Amniotic stem cell (primary cell): ENCODE measurements at regions not wholly inside any gene's neighbourhood (a gene's known extent, or its start where the extent isn't known, plus 50 kb on each side); places are given as distances from the start of the nearest gene placed in this dataset.

Experiments
- DNase-seq: peaks from one replicate; lab custom pipeline; 2025; lab: John Stamatoyannopoulos, UW

DNA sequence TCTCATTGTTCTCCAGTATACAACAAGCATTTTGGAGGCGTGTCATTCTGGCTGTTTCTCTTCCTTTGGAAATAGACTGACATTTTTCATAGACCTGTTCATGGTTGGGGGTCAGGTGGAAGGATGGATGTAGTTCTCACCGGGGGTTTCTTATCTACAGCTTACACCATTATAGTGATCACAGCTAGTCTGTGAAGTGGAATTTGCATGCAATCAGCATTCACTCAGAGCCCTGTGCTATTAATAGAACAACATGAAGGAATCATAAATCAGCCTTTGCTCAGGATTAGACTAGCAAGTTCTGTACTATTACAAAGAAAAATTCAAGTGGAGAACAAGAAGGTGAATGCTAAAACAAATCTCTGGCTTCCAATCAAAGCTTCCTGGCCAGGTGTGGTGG is 132.6 kb upstream of the PUDP start:
- no peak for DNase-seq

DNA sequence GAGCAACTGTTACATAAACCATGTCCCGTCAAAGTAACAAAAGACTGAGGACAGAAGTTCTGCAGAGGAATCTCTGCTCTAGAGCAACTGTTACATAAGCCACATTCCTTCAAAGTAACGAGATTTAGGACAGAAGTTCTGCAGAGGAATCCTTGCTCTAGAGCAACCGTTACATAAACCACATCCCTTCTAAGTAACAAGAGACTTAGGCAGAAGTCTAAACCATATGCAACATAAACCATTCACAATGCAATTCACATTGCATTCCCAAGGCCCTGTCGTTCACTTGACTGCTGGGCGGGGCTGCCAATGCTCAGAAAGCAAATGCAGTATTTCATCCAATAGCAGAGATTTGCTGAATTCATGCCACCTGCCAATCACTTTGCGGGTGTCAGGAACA is 124.4 kb upstream of the PUDP start:
- DNase-seq, result no peak

DNA sequence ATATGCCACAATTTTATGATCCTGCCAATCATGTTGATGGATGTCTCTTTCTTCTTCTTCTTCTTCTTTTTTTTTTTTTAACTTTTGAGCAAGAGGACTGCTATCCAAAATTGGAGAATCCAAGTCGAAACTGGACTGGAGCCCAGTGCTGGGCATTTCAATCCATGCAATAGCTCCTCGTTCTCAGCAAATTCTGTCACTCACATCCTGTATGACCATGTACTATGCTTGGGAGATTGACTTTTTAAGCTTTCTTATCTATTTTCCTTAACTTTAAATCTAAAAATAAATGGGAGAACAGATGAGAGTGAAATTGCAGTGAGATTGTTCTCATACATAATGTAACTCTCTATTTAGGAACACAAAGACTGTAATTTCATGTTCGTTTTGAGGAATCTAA is 123.0 kb upstream of the PUDP start:
- DNase-seq, result no peak

DNA sequence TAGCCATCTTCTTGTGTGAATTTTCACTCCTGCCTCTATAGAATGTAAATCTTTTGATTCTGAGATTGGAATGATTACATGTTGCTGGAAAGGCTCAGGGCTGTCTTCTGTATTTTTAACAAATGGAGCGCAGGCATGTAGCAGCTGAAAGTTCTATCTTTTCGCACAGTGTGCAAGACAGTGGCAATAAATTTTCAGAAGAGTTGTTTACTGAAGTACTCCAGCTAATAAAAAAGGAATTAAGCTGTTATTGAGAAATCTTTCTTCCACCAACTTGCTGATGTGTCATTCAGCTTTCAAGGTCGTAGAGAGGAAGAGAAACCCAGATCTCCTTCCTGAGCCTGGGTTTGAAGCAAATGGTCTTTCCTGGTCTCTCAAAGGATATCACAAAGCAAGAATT is 122.0 kb upstream of the PUDP start:
- no peak for DNase-seq

DNA sequence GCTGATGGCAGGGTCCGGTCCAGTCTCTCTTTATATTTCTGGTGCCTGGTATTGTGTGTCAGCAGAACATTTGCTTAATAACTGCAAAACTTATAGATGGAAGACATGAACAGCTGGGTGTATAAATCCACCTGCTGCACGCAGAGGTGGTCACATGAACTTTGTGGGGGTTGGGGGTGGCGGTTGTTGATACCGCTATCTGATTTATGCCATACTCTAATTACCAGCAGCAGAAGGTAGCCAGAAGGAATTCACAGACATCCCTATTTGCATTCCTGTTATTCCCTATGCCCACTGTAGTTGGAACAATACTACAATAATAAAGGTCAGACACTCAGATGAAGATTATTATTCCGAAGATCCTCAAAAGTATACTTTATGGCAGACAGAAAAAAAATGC is 121.6 kb upstream of the PUDP start:
- DNase-seq, result no peak

DNA sequence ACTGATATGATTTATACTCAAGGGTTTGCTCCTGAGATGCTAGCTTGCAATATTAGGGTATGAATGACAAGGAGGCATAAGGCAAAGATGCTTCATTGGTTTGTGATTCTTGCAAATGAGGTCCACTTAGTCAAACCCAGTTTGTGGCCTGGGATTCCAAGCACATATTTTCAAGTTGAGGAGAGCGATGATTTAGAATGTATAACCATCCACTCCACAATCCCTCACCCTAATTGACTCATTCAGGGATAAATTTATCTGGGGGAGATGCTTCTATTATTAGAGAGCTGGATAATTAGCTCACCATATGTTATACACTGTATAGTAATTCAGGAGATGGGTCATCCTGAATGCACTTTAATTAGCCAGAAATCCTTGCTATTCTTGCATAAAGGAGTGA is 118.3 kb upstream of the PUDP start:
- DNase-seq, result no peak

DNA sequence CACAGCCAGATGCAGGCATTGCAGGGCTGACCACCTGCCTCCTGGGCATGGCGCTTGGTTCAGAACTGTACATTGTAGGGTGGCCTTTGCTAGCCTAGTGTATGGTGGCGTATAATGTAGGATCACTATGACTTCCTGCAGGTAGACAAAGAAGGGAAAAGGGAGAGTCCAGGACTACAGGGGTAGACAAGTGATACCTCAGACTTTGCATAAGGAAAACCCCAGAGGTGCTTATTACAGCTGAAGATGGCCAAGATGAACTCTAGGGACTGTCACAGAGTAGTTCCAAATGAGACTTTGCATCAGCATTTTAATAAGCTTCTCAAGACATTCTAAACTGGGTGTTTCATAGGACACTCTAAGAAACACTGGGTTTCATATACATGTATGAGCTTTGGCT is 116.4 kb upstream of the PUDP start:
- no peak for DNase-seq

DNA sequence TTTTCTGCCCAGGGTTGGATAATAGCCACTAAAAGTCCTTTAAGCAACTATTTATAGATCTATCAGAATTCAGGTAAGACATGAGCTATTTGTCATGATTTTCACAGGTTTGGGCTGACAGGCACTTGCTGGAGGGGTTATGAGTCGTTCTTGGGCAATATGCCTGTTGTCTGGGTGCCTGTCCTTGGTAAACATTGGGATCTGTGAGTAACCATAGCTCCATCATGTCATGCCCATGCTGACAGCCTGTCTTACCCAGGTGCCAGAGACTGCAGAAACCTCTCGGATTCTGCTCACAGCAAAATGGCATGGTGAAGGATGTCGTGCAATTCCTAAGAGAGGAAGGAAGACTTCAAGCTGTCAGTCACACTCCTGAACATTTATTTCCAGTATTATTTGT is 116.0 kb upstream of the PUDP start:
- no peak for DNase-seq

DNA sequence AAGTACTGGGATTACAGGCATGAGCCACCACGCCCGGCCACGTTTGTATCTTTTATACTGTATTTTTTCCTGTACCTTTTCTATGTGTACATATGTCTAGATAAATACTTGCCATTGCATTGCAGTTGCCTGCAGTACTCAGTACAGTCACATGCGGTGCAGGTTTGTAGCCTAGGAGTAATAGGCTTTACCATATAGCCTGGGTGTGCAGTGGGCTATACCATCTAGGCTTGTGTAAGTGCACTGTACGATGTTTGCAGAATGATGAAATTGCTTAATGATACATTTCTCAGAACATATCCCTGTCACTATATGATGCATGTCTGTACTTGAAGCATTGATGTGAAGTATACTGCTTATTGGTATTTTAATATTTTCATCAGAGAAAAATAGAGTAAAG is 115.4 kb upstream of the PUDP start:
- DNase-seq, result no peak

DNA sequence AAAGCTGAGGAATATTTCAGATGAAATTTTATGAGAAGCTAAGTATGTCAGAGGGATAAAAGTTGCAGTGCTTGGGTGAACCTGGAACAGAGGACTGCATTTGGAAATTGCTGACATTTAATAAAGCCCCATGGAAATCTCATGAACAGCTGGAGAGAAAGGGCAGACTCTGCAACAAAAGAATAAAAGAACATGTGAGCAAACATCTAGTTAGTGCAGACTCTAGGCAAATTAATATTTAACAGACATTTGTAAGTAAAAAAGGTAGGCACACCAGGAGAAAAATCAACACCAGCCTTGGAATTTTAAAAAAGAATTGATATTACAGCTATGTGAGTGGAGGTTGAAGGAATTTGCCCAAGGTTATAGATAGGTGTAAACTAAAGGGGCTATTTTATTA is 114.6 kb upstream of the PUDP start:
- DNase-seq, result no peak

GRCh38 chrX:7261672-7262332 is 113.8 kb upstream of the PUDP start:
- DNase-seq, result no peak

- no peak for DNase-seq
Observed at GRCh38 chrX:7254144-7254543, 106.2 kb upstream of the PUDP start.

GRCh38 chrX:7253565-7253964 is 105.6 kb upstream of the PUDP start:
- DNase-seq, result no peak

DNA sequence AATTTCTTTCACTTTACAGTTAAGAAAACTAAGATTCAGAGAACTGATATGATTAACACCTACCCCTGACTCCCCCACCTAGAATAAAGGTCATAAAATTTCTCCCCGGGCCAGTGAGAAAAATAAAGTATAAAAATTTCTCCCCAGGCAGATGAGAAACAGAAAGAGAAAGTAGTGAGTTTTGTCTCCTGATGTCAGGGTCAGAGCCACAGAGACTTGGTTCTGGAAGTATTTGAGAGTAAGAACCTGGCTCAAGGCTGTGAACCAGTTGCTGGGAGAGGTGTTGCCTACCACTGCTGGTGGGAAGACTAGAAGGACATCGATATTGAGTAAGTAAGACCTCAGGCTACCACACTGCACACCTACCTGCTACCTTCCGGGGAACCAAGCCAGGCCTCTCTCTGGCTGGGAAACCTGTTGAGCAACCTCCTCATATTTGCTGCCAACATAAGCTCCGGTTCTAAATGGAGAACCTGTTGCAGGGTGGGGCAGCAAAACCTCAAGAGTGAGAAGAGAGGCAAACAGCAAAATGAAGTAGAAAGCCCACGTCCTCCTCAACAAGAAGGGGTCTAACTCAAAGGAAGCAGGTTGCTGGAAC is 104.2 kb upstream of the PUDP start:
- no peak for DNase-seq

DNA sequence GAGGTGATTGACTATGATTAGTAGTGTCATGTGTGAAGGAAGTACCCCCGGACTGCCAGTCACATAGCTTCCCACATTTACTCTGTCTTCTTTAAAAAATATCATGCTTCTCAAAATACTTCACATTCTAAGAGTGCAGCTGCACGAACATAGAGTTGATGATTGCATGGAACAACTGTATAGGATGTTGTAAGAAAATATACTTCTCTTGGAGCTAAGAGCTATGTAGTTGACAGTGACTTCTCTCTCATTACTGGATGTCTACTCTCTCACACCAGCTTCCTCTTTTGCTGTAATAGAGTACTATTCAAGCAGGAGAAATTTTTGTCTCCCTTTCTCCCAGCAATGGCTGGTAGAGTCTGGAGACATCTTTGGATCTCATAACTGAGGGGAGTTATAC is 99.4 kb upstream of the PUDP start:
- DNase-seq, result no peak

DNA sequence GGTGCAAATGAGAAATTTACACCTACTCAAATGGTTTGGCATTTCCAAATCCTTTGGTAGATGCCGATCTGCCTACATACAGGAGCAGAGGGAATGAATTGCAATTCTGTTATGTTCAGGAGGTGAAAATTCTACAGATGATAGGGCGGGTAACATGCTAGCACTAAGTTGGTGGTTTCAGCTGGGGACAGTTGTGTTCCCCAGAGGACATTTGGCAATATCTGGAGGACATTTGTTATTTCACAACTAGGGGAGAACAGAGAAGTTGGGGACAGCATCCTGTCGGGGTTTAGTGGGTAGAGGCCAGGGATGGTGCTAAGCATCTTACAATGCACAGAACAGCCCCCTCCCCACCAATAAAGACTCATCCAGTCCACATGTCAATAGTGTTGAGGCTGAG is 96.5 kb upstream of the PUDP start:
- no peak for DNase-seq

DNA sequence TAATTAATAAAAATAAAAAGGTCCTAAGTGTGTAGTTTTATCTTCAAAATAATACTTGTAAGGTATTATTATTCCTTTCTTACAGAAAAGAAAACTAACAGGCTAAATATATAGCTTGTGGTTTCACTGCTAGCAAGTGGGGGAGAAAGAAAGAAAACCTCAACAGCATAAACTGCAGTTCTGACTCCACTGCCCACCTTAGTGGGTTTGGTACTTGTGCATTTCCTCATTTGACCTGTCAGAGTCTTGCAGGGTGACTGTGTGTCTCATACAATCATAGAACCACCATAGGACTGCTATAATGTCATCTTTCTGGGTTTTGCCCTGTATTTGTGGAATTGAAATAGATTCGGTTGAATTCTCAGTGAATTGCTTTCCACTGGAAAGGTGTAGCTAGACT is 94.7 kb upstream of the PUDP start:
- no peak for DNase-seq

DNA sequence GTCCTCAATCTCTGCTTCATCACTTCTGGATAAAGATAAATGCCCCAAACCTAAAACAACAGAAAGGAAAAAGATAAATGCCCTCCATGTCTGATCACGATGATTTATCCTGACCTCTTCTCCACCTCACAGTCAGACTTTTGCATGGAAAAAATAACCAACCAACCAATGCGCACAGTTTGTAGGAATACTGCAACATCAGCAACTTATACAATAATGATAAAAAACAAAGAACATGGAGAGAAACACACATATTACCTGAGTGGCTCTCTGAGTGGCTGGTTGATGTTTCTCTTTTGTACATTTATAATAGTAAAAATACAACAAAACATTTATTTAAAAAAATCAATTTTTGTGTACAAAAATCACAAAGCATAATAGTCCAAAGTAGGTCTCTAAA is 93.0 kb upstream of the PUDP start:
- DNase-seq, result no peak

DNA sequence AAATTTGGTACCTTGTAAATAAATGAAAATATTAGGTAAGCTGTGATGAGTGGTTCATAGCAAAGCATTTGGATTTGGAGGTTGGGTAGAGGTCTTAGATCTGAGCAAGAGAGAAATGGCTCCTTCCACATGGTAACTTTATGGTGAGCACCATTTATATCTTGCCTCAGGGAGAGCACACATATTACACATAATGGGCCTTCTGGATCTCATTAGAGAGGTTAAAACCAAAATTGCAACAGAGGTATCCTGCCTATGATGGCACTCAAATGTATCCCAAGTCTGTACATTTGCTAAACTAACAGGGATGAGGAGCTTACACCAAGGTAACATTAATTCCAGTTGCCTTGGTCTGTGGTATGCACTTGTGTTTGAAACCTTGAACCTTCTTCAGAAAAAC is 87.1 kb upstream of the PUDP start:
- DNase-seq, result no peak

DNA sequence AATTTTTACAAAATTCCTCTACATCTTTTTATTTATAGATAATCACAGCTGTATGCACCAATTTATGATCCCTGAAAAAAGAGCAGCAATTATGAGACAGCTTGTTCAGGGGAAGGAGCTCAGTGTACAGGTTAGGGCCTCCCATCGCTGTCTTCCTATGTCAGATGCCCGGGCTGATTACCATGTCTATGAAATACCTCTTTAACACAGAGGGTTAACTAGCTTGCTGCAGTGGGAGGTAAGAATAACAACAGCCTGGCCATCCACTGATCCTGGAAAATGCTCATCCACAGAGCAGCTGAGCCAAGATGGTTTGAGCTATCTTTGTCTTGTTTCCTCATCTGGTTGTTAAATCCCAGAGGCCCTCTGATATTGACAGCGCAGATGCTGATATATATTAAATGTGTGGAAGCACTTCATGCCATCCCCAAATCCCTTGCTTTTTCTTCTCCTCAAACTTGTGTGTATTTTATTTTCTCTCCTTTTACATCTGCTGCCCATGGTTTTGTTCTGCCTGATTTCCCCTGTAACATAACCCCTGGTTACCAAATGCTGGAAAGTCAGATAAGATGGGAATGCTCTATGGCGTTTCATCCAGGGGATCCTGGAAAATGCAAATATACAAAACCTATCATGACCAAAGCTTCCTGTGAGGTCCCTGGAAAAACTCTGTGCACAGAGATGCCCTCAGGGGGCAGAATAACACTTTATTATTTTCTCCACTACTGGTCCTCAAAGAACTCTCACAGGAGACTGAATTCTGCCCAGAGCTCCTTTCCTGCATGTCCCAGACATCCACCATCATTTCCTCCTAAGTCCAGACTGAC is 85.8 kb upstream of the PUDP start:
- no peak for DNase-seq

GRCh38 chrX:7228226-7228625 is 80.3 kb upstream of the PUDP start:
- no peak for DNase-seq

GRCh38 chrX:7225338-7225737 is 77.4 kb upstream of the PUDP start:
- no peak for DNase-seq

DNA sequence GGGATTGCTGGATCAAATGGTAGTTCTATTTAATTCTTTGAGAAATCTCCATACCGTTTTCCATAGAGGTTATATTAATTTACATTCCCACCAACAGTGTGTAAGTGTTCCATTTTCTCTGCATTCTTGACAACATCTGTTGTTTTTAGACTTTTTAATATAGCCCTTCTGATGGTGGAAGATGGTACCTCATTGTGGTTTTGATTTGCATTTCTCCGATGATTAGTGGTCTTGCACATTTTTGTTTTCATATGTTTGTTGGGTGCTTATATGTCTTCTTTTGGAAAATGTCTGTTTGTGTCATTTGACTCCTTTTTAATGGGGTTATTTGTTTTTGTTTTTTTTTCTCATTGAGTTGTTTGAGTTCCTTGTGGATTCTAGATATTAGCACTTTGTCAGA is 75.3 kb upstream of the PUDP start:
- DNase-seq, result no peak

- no peak for DNase-seq
Observed at GRCh38 chrX:7220121-7220520, 72.2 kb upstream of the PUDP start.
